ENCODE measurements at regions not wholly inside any gene's neighbourhood (a gene's known extent, or its start where the extent isn't known, plus 50 kb on each side); places are given as distances from the start of the nearest gene placed in this dataset.

DNA sequence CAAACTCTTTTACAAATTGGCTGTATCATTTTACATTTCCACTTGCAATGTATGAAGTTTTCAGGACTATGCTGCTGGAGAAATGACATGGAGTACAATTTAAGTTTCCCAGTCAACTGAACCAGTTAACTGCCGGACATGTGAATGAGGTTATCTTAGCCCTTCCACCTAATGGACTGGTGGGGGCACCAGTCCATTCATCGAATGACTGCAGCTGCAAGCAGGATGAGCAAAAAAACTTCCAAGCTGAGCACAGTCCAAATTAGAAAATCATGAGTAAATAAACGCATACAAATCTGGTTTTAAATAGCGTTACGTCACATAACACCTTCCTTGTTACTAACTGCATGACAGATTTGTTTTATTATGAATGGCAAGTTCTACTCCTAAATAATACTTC is 1131.5 kb downstream of the PCDH18 start:
- Histone ChIP-seq H3K4me3 (no peak overlapping the region), H3K4me1 (no peaks in the 10 kb centered on the region), H3K9me3 (no peaks in the 10 kb centered on the region), H3K36me3 (no peaks in the 10 kb centered on the region), H3K27me3 (no peaks in the 10 kb centered on the region), H3K27ac (no peak overlapping the region)
- DNase-seq, result no peak
- in situ Hi-C loops (cut with MboI; ENCODE audit: low sequenced_read_pairs in 4 of 4) (no loop called here), intact Hi-C loops (cut with DNase I; ENCODE audit: low total_unique reads) (no loop called here)
- no peak for TF ChIP-seq POLR2A (IDR thresholded peaks at IDR 0.05)
- TF ChIP-seq, protein P1, sequence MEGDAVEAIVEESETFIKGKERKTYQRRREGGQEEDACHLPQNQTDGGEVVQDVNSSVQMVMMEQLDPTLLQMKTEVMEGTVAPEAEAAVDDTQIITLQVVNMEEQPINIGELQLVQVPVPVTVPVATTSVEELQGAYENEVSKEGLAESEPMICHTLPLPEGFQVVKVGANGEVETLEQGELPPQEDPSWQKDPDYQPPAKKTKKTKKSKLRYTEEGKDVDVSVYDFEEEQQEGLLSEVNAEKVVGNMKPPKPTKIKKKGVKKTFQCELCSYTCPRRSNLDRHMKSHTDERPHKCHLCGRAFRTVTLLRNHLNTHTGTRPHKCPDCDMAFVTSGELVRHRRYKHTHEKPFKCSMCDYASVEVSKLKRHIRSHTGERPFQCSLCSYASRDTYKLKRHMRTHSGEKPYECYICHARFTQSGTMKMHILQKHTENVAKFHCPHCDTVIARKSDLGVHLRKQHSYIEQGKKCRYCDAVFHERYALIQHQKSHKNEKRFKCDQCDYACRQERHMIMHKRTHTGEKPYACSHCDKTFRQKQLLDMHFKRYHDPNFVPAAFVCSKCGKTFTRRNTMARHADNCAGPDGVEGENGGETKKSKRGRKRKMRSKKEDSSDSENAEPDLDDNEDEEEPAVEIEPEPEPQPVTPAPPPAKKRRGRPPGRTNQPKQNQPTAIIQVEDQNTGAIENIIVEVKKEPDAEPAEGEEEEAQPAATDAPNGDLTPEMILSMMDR (IDR thresholded peaks at IDR 0.05 in 4 of 5, conservative IDR thresholded peaks at IDR 0.05 in 1 of 5), result no peak
- no peak for ATAC-seq

DNA sequence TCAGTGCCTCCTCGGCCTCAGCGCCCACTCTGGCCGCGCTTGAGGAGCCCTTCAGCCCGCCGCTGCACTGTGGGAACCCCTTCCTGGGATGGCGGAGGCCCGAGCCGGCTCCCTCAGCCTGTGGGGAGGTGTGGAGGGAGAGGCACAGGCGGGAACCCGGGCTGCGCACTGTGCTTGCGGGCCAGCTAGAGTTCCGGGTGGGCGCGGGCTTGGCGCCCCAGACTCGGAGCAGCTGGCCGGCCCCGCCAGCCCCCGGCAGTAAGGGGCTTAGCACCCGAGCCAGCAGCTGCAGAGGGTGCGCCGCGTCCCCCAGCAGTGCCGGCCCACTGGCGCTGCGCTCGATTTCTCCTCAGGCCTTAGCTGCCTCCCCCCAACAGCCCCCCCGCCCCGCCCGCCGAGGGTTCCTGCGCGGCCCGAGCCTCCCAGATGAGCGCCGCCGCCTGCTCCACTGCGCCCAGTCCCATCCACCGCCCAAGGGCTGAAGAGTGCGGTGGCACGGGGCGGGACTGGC is 1137.0 kb downstream of the PCDH18 start:
- Histone ChIP-seq H3K4me3 (no peak overlapping the region), H3K27ac (no peak overlapping the region), H3K4me1 (no peaks in the 10 kb centered on the region), H3K27me3 (no peaks in the 10 kb centered on the region), H3K36me3 (no peaks in the 10 kb centered on the region), H3K9me3 (no peaks in the 10 kb centered on the region)
- ATAC-seq (no peak), DNase-seq (no peak)
- no peak for TF ChIP-seq POLR2A (IDR thresholded peaks at IDR 0.05)
- TF ChIP-seq, protein P1 (IDR thresholded peaks at IDR 0.05 in 4 of 5, conservative IDR thresholded peaks at IDR 0.05 in 1 of 5), result no peak
- in situ Hi-C loops (cut with MboI; ENCODE audit: low sequenced_read_pairs in 4 of 4) (no loop called here), intact Hi-C loops (cut with DNase I; ENCODE audit: low total_unique reads) (no loop called here)

DNA sequence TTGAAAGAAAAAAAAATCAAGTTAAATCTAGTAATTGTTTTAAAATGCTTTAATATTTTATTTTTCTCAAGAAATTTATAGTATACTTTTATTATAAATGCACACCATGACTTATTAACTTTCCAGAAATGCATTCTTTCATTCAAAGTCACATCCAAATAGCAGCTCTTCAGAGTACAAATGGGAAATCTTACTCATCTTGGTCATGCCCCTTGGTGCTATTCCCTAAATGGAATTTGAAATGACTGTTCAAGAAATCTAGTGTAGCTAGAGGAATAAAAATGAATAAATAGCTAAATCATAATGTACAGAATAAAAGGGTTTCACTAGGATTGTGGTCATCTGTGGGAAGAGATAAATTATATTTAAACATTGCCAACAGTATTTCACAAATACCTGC is 1139.7 kb downstream of the PCDH18 start:
- DNase-seq (no peak), ATAC-seq (no peak)
- Histone ChIP-seq H3K36me3 (no peaks in the 10 kb centered on the region), H3K4me3 (no peak overlapping the region), H3K9me3 (no peaks in the 10 kb centered on the region), H3K27me3 (no peaks in the 10 kb centered on the region), H3K27ac (no peak overlapping the region), H3K4me1 (no peaks in the 10 kb centered on the region)
- in situ Hi-C loops (cut with MboI; ENCODE audit: low sequenced_read_pairs in 4 of 4) (no loop called here), intact Hi-C loops (cut with DNase I; ENCODE audit: low total_unique reads) (no loop called here)
- TF ChIP-seq, protein P1 (IDR thresholded peaks at IDR 0.05 in 4 of 5, conservative IDR thresholded peaks at IDR 0.05 in 1 of 5), result no peak
- TF ChIP-seq POLR2A (IDR thresholded peaks at IDR 0.05), result no peak

DNA sequence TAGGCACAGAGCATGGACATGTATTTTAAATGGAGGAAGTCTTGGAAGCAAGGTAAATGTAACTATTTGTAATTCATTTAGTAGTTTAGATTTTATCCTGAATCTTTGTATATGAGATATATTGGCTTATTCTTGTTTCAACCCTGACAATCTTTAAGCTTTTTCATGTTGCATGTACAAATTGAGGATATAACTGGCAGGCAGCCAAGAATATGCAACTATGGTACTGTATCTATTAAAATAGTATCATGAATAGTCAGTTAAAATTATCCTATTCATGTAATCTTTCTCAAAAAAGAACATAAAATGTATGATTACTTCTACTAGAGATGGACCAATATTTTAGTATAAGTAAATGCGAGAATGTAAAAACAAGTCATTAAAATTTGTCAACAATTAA is 1141.5 kb downstream of the PCDH18 start:
- ATAC-seq, result no peak

More for the DNA sequence above, 1141.5 kb downstream of the PCDH18 start:
- Histone ChIP-seq H3K27me3 (no peaks in the 10 kb centered on the region), H3K4me1 (no peaks in the 10 kb centered on the region), H3K9me3 (no peaks in the 10 kb centered on the region), H3K27ac (no peak overlapping the region), H3K4me3 (no peak overlapping the region), H3K36me3 (no peaks in the 10 kb centered on the region)
- TF ChIP-seq, protein P1 (IDR thresholded peaks at IDR 0.05 in 4 of 5, conservative IDR thresholded peaks at IDR 0.05 in 1 of 5), result no peak
- no peak for TF ChIP-seq POLR2A (IDR thresholded peaks at IDR 0.05)
- intact Hi-C loops (cut with DNase I; ENCODE audit: low total_unique reads) (no loop called here), in situ Hi-C loops (cut with MboI; ENCODE audit: low sequenced_read_pairs in 4 of 4) (no loop called here)
- DNase-seq, result no peak
